GM18505 (cell line): ENCODE measurements at regions not wholly inside any gene's neighbourhood (a gene's known extent, or its start where the extent isn't known, plus 50 kb on each side); places are given as distances from the start of the nearest gene placed in this dataset.

ENCODE experiments used
- ATAC-seq: cut with Tn5 transposase; IDR thresholded peaks from one replicate; pipeline ENCODE4 v1.9.1; 2021; ENCODE audit not compliant: unreplicated experiment
- POLR2A ChIP-seq: IDR thresholded peaks from 4 replicates; pipeline ENCODE4 v1.6.1; 2011; ENCODE audit warnings: borderline replicate concordance; ENCODE audit not compliant: insufficient read depth, insufficient read length; ENCODE audit errors: extremely low read depth

DNA sequence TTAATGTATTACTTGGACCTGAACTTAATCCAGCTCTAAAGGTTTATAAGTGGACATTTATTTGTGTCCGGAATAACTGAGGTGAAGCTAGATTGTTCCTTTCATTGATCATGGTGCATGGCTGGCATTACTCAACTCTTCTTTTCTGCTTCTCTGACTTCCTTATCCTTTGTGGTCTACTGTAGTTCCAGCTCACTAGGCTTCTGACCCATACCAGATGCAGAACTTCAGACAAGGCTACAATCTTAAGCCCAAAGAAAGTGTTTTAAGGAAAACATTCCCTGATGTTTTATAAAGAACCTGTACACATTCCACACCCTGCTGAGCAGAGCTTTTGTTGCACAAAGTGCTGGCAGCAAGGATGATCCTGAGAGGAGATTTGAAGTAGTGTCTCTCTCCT lies 250.8 kb upstream of the TGFBR2 start:
- ATAC-seq, result no peak
- no peak for TF ChIP-seq POLR2A

DNA sequence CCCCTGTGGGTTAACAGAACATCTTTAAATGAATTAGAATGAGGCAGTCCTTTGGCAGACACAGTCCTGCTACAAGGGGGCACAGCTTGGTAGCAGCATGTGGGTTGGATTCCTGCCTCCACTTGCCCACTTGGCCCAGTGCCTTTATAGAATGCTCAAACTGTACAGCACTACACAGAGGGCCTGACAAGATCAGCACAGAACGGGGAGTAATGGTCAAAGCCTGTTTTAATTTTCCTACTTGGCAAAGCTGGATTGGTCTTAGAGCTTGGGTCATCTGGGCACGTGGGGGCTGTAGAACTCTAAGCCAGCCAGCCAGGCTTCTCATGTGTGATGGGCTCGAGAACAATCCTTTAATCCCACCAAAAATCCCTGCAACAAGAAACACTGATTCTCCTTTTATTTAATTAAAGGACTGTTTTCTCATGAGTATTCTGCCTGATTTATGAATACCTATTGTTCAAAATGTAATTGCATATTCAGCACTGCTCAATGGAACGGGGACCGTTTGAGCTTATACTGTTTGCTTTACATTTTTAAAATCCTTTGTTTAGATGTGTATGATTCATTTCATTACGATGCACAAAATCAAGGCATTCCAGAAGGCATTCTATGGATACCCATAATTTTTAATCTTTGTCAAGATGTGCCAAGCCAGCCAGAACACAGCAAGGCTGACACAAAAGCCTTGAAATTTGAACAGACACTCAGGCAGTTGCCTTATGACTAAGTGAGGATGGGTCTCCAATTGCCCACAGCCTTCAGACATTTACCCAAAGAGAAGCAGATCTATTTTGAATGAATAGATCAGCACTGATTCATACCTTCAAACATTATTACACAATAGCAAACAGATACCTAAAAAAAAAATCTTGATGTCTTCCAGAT lies 249.3 kb upstream of the TGFBR2 start:
- no peak for ATAC-seq
- no peak for TF ChIP-seq POLR2A

DNA sequence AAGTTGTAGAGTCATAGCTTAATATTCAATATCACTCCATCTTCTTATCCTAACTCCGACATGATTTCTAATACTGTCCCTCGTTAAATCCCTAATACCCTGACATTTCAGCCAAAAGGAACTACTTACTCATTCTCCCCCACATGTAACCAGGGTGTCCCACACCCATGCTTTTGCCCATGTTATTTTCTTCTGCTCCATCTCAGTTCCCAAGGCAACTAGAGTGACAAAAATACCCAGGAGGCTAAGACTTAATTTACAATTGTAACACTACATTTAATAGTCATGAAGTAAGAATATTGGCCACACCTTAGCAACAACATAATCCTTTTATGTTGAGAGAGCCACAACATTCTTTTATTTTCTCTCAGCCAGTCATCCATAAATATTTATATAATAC lies 248.5 kb upstream of the TGFBR2 start:
- no peak for TF ChIP-seq POLR2A
- no peak for ATAC-seq

DNA sequence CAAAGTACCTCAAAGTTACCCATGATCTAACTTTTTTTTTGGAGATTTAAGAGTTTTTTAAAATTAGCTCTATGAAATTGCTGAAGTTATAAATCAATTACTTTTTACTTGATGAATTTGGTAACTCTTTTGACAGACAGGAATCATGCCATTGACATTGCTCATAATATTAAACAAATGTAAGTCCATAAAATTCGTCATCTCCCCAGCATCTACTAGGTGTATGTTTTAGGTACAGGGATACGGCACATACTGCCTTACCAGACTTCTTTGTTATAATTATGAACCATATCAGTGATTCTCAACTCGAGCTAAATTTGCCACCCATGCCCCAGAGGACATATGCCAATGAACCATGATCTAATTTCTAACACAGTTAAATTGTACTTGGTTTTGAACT lies 247.5 kb upstream of the TGFBR2 start:
- TF ChIP-seq POLR2A, result no peak
- no peak for ATAC-seq

DNA sequence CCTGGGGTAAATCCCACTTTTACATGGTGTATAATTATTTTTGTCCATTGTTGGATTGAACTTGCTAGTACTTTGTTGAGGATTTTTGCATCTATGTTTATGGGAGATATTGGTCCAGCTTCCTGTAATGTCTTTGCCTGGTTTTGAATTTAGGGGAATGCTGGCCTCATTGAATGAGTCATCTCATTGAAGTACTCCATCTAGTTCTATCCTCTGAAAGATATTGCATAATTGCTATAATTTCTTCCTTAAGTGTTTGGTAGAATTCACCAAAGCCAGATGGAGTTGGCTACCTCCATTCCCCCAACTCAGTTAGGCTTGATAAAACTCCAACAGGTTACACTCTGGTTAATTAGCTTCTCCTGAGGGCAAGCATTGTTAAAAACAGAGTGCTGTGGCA lies 237.4 kb upstream of the TGFBR2 start:
- no peak for TF ChIP-seq POLR2A
- no peak for ATAC-seq

DNA sequence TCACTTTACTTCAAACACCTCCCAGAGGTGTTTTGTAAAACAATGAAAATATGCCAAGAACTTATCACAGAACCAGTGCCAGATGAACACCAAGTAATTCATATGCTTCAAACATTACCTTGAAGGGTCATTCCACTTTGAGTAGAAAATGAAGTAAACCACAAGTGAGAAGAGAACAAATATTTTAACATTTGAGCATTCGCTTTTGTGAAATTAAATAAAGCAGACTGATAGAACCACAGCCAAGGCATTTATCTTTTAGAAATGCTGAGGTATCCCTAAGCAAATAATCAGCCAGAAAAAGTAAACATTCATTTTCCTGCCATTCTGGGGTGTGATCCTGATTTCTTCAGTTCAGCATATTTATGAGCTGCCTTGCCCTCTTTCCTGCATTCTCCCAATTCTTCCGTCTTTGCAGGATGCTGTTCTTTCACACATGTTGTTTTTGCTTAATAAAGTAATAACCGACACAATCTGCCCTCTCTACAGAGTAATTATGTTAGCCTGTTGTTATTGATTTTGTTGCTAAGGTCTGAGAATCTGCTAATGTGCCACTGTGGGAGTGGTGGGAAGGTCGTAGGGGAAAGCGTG lies 235.6 kb upstream of the TGFBR2 start:
- TF ChIP-seq POLR2A, result no peak
- ATAC-seq, result no peak

DNA sequence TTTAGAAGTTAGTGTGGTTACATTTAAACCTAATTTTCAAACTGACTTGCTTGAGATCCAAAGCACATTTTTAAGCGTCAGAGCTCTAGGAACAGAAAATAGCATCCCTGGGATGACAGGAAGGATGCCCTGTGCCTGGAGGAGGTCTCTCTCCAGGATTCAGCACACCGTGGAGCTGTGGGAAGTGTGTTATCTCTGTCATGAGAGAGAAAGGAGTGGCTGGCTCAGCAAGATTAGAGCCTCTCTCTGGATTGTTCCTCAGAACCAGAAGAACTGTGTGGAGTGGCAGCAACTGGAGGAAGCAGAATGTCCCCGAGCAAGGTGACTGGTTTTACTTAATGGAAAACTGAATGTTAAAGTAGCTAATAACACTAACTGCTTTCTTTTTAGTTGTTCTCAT lies 233.6 kb upstream of the TGFBR2 start:
- ATAC-seq, result no peak
- no peak for TF ChIP-seq POLR2A

DNA sequence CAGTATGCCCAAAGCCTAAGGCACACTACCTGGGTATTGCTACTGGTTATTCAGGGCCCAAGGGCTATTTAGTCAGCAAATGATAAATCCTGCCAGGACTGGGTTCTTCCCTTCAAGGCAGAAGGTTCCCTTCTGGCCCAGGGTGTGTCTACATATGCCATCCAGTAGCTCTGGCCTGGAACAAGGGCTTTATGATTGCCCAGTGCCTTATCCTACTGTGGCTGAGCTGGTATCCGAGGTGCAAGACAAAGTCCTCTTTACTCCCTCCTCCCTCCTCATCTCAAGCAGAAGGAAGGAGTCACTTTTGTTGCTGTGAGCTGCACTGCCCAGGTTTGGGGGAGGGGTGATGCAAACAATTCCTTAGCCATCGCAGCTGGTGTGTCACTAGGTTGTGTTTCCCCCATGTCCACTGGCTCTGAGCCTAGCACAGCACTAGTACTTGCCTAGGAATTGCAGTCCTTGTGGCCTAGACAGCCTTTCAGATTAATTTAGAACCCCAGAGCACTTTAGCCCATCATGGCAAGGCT lies 221.8 kb upstream of the TGFBR2 start:
- ATAC-seq, result no peak
- no peak for TF ChIP-seq POLR2A

DNA sequence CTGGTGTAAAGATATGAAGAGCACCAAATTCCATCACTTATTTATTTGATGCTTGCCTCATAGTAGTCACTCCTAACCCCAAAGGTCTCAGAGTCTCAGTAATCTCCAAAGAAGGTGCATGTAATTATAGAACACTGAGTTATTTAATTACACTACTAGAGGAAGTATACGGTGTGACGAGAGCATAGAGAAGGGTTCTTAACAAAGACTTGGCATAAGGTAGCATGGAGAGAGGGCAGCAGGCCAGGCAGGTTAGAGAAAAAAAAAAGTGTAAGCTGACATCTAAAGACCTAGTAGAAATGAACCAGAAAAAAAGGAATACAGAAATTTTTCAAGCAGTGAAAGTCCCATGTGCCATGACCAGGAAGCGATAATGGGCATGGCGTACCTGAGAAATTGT lies 213.3 kb upstream of the TGFBR2 start:
- no peak for TF ChIP-seq POLR2A

DNA sequence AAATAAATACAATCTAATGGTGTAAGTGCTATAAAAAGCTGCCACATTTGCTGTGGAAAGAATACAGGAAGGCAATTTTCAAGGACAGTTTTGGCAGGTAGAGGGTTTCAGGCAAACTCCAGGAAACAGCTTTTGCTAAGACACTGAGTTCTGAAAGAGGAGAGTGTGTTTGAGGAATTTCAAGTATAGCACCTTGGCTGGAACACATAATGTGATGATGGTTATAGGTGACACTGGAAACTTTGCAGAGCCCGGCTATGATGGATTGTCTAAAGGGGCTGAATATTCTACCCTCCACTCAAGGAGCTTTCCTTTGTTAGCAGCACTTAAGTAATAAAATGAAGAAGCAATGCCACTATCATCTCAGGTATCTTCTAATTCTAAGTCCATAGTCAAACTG lies 209.4 kb upstream of the TGFBR2 start:
- TF ChIP-seq POLR2A, result no peak
- ATAC-seq, result no peak

More for the DNA sequence above, 213.3 kb upstream of the TGFBR2 start:
- ATAC-seq, result no peak

DNA sequence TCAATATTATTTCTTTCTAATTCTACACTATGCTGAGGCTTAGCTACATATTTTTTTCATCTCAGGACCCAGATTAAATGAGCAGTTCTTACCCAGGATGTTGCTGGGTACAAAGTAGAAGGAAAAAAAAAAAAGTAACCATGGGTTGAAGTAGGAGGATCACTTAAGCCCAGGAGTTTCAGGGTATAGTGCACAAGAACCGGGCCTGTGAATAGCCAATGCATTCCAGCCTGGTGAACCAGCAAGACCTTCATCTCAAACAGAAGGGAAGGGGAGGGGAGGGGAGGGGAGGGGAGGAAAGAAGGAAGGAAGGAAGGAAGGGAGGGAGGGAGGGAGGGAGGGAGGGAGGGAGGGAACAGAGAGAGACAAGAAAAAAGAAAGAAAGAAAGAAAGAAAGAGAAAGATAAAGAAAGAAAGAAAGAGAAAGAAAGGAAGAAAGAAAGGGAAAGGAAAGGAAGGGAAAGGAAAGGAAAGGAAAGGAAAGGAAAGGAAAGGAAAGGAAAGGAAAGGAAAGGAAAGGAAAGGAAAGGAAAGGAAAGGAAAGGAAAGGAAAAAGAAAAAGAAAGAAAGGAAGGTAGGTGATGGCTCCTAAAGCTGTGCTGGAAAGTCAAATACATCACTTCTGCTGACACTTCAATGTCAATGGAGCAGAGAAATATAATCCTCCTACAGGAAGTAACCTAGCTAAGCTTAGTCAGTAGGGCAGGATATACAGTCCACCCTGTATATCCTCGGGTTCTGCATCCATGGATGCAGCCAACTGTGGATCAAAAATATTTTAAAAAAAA lies 206.8 kb upstream of the TGFBR2 start:
- ATAC-seq, result no peak
- no peak for TF ChIP-seq POLR2A

DNA sequence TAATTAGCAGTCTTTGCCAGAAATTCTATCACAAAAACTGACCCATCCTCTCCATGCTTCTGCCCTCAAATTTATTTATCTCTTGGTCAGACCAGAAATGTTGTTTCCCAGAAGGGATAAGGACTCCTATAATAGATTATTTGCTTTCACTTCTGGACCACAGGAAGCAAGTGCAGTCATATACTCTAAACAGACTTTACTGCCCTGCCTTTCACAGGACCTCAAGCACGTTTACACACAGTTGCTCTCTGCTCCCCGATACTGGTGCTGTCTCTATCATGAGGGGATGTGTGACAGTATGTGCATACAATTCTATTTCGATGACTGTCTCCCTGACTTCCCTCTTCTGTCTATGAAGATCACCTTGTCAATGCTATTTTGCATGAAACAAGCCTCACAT lies 205.5 kb upstream of the TGFBR2 start:
- no peak for ATAC-seq
- no peak for TF ChIP-seq POLR2A

DNA sequence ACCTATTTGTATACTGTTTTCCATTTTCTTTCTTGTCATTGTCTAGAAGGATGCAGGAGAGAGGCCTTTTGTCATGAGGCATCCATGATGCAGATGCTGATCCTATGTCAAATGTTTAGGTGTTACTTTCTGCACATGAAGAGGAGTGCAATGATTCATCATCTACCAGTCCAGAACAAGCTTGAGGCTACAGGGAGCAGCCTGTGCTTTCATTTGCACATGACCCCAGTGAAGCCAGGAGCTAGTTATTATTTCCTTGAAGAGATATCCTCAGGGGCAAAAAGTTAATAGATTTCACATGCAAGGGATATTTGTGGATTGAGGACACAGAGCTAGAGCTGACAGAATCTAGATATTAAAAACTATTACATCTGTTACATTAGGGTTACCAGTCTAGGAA lies 204.4 kb upstream of the TGFBR2 start:
- ATAC-seq, result no peak
- TF ChIP-seq POLR2A, result no peak
